Heart left ventricle (tissue), 13 donors: ENCODE measurements at regions not wholly inside any gene's neighbourhood (a gene's known extent, or its start where the extent isn't known, plus 50 kb on each side); places are given as distances from the start of the nearest gene placed in this dataset.

ENCODE experiments used
- POLR2A ChIP-seq, 2 donors: fragments of 450-650 bp; IDR thresholded peaks; one replicate each; pipeline ENCODE4 v1.6.1; 2017; ENCODE audit warnings: antibody characterized with exemption in 2 of 2, mild to moderate bottlenecking in 2 of 2, moderate library complexity in 2 of 2
- TF ChIP-seq, protein P1 (sequence below), 12 donors: fragments of 200-600 bp; sonication (generic) in 4 of 12; IDR thresholded peaks; one replicate each; pipeline versions ENCODE4 v1.5.0 to v1.8.0; 2018 to 2022; ENCODE audit warnings: antibody characterized with exemption in 12 of 12, mild to moderate bottlenecking in 5 of 12
- donor health status: ischemic (EF 13 %, LVEDD 7.1; RV severe dilation, severe dysfunction).
- donor health status: DM: no; HTN: yes; CAD: no.
- donor health status: DM: no; HTN: no; CAD: no.
- donor health status: ischemic (EF 25% LVEDD 6.9; RV normal size, moderate dysfunction).
- donor health status: ischemic (EF 25% LVEDD 5.7; RV mildly dilated, moderate dysfunction).
- donor health status: ischemic (EF 35%, LVEDD 5.7; RV mildly dilated, moderate dysfunction).
- donor health status: nonischemic (EF 11% LVEDD 7.7; RV severe dilation, severe dysfunction).
- donor health status: DM: yes; HTN: yes; CAD: no.
- donor health status: PGD.
- donor health status: ischemic (EF 29% LVEDD 5.4; RV normal size, mild dysfunction).
- donor health status: nonischemic (EF 23%, LVEDD 6.1; RV moderate dilation, normal function).

DNA sequence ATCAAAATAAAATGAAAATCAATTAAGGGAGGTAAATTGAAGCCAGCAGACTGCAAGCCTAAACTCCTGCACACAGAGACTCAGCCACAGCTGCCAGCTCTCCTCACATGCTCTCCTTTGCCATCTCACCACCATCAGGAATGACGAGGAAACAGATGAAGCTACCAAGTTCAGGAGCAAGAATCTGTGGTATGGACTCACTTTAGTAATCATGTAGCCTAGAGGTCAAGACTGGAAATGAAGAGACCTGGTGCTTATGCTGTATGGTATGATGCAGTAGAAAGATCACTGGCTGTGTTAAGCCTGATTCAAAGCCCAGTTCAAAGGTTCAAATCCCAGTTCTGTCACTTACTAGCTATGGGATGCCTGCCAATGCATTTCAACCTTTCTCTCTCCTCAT lies 78.9 kb upstream of the CAMK1G start:
- TF ChIP-seq, protein P1, sequence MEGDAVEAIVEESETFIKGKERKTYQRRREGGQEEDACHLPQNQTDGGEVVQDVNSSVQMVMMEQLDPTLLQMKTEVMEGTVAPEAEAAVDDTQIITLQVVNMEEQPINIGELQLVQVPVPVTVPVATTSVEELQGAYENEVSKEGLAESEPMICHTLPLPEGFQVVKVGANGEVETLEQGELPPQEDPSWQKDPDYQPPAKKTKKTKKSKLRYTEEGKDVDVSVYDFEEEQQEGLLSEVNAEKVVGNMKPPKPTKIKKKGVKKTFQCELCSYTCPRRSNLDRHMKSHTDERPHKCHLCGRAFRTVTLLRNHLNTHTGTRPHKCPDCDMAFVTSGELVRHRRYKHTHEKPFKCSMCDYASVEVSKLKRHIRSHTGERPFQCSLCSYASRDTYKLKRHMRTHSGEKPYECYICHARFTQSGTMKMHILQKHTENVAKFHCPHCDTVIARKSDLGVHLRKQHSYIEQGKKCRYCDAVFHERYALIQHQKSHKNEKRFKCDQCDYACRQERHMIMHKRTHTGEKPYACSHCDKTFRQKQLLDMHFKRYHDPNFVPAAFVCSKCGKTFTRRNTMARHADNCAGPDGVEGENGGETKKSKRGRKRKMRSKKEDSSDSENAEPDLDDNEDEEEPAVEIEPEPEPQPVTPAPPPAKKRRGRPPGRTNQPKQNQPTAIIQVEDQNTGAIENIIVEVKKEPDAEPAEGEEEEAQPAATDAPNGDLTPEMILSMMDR (IDR thresholded peaks at IDR 0.05) = no peak
- no peak for TF ChIP-seq POLR2A (IDR thresholded peaks at IDR 0.05)
